ENCODE measurements at regions not wholly inside any gene's neighbourhood (a gene's known extent, or its start where the extent isn't known, plus 50 kb on each side); places are given as distances from the start of the nearest gene placed in this dataset.

DNA sequence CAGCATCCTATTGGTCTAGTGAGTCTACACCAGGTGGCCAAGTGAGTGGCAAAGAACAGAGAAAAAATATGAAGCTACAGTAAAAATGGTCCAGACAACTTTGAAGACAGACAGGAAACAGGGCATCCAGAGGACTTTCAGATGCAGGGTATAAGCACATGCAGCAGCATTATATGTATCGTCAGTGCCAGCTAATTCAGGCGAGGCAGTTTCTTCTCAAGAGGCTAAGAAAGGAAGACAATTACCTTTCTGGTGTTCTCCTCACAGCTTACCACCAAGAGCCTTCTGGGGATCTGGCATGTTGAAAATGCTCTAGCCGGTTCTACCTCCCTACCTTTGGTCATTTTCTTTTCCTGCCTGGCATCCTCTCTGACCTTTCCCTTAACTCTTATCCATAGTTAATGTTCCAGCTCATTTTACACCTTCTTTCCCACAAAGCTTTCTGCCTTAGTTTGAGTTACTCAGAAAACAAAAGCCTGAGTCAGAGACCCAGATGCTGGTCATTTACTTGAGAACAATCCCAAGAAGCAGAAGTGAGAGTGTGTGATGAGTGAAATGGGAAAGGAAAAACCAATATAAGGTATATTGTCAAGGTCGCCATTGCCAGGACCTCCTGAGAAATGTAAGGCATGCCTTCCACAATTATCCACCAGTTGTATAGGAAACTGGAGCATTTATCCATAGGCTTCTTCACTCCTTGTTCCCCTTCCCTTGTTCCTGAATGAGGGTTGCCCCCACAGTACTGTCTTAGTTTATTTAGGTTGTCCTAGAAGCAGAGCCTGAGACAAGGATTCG, 444.1 kb downstream of the PLPP3 start:
- TF ChIP-seq, protein P1, sequence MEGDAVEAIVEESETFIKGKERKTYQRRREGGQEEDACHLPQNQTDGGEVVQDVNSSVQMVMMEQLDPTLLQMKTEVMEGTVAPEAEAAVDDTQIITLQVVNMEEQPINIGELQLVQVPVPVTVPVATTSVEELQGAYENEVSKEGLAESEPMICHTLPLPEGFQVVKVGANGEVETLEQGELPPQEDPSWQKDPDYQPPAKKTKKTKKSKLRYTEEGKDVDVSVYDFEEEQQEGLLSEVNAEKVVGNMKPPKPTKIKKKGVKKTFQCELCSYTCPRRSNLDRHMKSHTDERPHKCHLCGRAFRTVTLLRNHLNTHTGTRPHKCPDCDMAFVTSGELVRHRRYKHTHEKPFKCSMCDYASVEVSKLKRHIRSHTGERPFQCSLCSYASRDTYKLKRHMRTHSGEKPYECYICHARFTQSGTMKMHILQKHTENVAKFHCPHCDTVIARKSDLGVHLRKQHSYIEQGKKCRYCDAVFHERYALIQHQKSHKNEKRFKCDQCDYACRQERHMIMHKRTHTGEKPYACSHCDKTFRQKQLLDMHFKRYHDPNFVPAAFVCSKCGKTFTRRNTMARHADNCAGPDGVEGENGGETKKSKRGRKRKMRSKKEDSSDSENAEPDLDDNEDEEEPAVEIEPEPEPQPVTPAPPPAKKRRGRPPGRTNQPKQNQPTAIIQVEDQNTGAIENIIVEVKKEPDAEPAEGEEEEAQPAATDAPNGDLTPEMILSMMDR (IDR thresholded peaks at IDR 0.05) = no peak
- no peak for TF ChIP-seq ZFX (IDR thresholded peaks at IDR 0.05; ENCODE audit: borderline replicate concordance)
- H3K27ac ChIP-seq = no peak overlapping the region

DNA sequence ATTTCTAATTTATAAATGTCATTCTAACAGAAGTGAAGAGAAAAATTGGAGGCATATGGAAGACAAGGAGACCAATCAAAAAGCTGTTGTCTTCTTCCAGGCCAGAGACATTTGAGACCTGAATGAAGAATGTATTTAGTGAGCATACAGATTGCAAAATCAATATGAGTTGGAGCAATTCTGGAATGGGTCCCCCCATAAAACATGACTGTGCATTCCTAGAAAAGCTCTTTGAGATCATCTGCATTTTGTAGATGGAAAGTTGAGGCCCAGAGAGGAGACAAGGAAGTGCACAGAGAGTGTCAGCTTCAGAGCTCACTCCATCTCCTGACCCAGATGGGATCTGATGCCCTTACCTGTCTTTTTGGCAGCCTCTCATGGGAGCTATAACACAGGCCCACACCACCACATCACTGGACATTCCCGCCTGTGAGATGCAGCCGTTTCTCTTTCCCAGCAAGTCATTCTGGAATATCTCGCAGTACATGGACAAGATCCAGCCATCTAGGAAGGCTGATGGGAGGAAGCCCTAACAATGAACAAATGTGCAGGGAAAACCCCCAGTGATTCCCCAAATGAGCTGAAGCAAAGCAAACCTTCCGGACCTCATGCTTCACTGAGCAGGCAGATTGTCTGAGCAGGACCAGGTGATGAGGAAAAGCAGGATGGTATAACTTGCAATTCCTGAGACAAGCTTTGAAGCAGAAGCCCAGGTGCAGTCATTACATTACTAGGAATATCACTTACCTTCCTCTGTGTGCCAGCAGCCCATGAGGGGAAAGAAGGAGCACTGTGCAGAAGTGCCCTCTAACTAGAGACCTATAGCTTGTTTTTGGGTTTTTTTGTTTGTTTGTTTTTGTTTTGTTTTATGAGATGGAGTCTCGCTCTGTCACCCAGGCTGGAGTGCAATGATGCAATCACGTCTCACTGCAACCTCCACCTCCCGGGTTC, 445.6 kb downstream of the PLPP3 start:
- TF ChIP-seq, protein P1 (IDR thresholded peaks at IDR 0.05) = no peak
- TF ChIP-seq ZFX (IDR thresholded peaks at IDR 0.05; ENCODE audit: borderline replicate concordance) = no peak
- H3K27ac ChIP-seq = no peak overlapping the region

DNA sequence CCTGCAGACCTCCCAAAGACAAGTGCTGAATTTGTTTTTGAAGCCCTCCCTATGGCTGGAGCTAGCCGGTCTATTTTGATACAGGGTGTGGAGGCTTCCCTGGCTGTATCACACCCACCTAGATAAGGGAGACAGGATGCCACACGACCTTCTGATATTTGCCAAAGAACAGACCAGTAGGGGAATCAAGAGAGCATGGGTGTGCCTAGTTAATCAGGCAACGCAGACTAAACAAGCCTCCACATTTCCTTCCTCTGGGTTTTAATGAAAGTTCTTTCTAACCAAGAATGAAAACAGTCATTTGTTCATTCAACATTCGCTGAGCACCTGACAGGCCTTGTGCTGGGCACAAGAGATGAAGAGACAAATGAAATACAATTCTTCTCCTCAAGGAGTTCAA, 446.8 kb downstream of the PLPP3 start:
- H3K27ac ChIP-seq = no peak overlapping the region
- TF ChIP-seq, protein P1 (IDR thresholded peaks at IDR 0.05) = no peak
- TF ChIP-seq ZFX (IDR thresholded peaks at IDR 0.05; ENCODE audit: borderline replicate concordance) = no peak

DNA sequence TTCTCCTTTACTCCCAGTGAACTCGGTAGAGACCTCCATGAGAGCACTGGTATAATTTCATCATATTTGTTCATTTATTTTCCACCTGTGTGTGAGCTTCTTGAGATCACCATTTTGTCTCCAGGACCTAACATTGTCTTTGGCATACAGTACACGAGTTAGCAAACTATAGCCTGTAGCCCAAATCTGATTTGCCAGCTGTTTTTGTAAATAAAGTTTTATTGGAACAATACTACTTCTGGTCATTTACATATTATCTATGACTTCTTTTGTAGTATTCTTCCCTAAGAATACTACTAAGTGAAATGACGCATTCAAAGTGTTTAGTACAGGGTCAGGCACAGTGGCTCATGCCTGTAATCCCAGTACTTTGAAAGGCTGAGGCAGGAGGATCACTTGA, 449.5 kb downstream of the PLPP3 start:
- no peak overlapping the region for H3K27ac ChIP-seq
- TF ChIP-seq, protein P1 (IDR thresholded peaks at IDR 0.05) = no peak
- no peak for TF ChIP-seq ZFX (IDR thresholded peaks at IDR 0.05; ENCODE audit: borderline replicate concordance)

DNA sequence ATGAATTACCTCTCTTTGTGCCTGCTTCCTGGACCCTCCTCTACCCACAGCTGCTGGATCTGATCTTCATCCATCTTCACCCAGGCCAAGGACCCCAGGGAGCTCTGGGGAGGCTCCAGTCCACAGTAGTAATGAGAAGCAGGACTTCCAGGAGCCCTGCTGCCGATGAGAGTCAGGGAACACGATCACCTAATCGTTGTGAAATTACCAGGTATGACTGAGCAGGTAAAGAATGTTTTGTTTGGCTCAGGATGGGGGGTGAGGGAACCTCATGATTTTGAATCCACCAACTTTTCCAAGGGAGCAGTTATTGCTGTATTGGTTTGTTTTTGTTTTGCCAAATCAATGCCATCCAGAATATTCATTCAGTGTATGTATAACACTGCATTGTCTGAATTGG, 454.0 kb downstream of the PLPP3 start:
- no peak overlapping the region for H3K27ac ChIP-seq
- TF ChIP-seq ZFX (IDR thresholded peaks at IDR 0.05; ENCODE audit: borderline replicate concordance) = no peak
- TF ChIP-seq, protein P1 (IDR thresholded peaks at IDR 0.05) = no peak

DNA sequence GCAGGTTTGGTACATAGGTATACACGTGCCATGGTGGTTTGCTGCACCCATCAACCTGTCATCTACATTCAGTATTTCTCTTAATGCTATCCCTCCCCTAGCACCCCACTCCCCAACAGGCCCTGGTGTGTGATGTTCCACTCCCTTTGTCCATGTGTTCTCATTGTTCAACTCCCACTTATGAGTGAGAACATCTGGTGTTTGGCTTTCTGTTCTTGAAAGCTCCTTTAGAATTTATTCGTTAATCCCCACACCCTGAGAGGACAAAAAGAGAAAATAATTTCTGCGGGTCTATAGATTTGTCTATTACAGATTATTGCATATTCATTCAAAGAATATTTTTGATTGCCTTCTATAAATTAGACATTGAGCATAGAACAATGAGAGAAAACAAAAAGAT, 455.5 kb downstream of the PLPP3 start:
- no peak overlapping the region for H3K27ac ChIP-seq
- TF ChIP-seq, protein P1 (IDR thresholded peaks at IDR 0.05) = no peak
- no peak for TF ChIP-seq ZFX (IDR thresholded peaks at IDR 0.05; ENCODE audit: borderline replicate concordance)

Measured in 22Rv1 (cell line).